ENCODE measurements at regions not wholly inside any gene's neighbourhood (a gene's known extent, or its start where the extent isn't known, plus 50 kb on each side); places are given as distances from the start of the nearest gene placed in this dataset.

- TF ChIP-seq PBX3 (CRISPR knock-in tag; IDR thresholded peaks at IDR 0.05) (no peak), ZNF112 (tag by site-specific recombination; IDR thresholded peaks at IDR 0.05) (no peak), SALL2 (tag by site-specific recombination; IDR thresholded peaks at IDR 0.05; ENCODE audit: borderline replicate concordance) (no peak), OSR2 (tag by site-specific recombination; IDR thresholded peaks at IDR 0.05) (peak; percentile 91), ZNF157 (tag by site-specific recombination; IDR thresholded peaks at IDR 0.05) (no peak), SCRT1 (tag by site-specific recombination; IDR thresholded peaks at IDR 0.05; ENCODE audit: borderline replicate concordance) (peak; percentile 97), WT1 (tag by site-specific recombination; IDR thresholded peaks at IDR 0.05) (peak; percentile 91), ZSCAN23 (tag by site-specific recombination; IDR thresholded peaks at IDR 0.05) (0 out of 2 replicates have a peak, but pooled peaks have one; percentile 74), ZNF600 (tag by site-specific recombination; IDR thresholded peaks at IDR 0.05) (peak; percentile 95), ZNF837 (tag by site-specific recombination; IDR thresholded peaks at IDR 0.05) (no peak), ZNF354C (tag by site-specific recombination; IDR thresholded peaks at IDR 0.05; ENCODE audit: borderline replicate concordance, low read depth) (no peak), ZNF76 (tag by site-specific recombination; IDR thresholded peaks at IDR 0.05; ENCODE audit: borderline replicate concordance, low read depth) (peak; percentile 76; the same call in 1 of the 2 replicates), ZNF311 (tag by site-specific recombination; IDR thresholded peaks at IDR 0.05; ENCODE audit: borderline replicate concordance) (no peak), ZFP3 (tag by site-specific recombination; IDR thresholded peaks at IDR 0.05; ENCODE audit: low read depth) (no peak), ZNF791 (tag by site-specific recombination; IDR thresholded peaks at IDR 0.05) (no peak), ZNF692 (tag by site-specific recombination; IDR thresholded peaks at IDR 0.05) (peak; percentile 71; the same call in 1 of the 2 replicates), ZNF555 (tag by site-specific recombination; conservative IDR thresholded peaks at IDR 0.05) (no peak), ZSCAN4 (tag by site-specific recombination; IDR thresholded peaks at IDR 0.05) (no peak), ZBTB1 (tag by site-specific recombination; IDR thresholded peaks at IDR 0.05) (0 out of 2 replicates have a peak, but pooled peaks have one; percentile 32), ZNF140 (tag by site-specific recombination; IDR thresholded peaks at IDR 0.05) (no peak), ZNF341 (tag by site-specific recombination; IDR thresholded peaks at IDR 0.05; ENCODE audit: low read depth) (peak; percentile 59), PRDM2 (tag by site-specific recombination; IDR thresholded peaks at IDR 0.05; ENCODE audit: borderline replicate concordance) (no peak), ZNF626 (tag by site-specific recombination; IDR thresholded peaks at IDR 0.05) (no peak), ZBTB49 (tag by site-specific recombination; IDR thresholded peaks at IDR 0.05; ENCODE audit: low read depth) (no peak), CTCF (tag by site-specific recombination; IDR thresholded peaks at IDR 0.05) (no peak)
Observed at GRCh38 chr21:35256468-35256988, 207.4 kb upstream of the RUNX1 start (continued).

Measured in HEK293 (cell line).